ENCODE measurements at regions not wholly inside any gene's neighbourhood (a gene's known extent, or its start where the extent isn't known, plus 50 kb on each side); places are given as distances from the start of the nearest gene placed in this dataset.

DNA sequence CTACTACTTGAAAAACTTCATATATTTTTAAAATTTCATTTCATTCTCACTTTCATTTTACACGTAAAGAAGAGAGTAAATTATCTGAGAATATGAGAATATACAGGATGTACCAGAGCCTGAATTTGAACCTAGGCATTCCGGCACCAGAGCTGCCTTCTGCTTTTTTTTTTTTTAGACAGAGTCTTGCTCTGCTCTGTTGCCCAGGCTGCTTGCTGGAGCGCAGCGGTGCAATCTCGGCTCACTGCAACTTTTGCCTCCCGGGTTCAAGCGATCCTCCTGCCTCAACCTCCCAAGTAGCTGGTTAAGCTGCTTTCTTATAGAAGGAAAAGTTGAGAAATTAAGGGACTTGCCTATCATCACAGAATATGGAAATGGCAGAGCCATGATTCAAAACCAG is 540.1 kb downstream of the EBF1 start:
- in situ Hi-C loops (cut with MboI; ENCODE audit: low sequenced_read_pairs): no loop called here

DNA sequence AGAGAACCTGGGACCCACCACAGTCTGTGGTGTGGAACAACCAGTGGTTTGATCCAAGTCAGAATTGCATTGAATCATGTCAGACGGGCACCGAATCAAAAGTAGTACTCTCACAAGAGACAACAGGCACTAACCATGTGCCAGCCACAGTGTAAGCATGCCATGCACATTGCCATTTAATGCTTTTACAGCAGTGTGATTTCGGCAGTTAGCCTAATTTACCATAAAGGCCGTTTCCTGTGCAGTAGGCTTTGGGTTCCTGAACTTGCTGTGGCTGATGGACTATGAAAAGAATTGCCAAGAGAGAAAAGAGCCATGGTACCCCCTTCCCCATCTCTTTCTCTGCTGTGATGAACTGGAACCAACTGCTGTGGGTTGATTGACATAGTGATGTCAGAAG is 540.6 kb downstream of the EBF1 start:
- in situ Hi-C loops (cut with MboI; ENCODE audit: low sequenced_read_pairs): no loop called here

DNA sequence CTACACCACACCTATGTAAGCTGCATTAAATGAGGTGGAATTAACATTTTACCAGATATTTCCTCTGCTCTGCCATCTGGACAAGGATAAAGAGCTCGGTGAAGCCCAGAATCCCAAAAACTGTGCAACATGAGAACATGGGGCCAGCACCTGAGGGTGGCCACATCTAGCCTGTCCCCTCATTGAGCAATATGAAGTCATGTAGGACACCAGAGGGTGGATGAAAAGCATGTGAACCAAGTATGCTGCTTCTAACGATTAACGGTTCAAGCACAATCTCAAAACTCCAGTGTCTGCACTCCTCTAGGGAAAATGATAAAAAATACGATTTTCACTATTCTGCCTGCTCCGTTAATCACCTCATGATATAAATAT is 545.8 kb downstream of the EBF1 start:
- in situ Hi-C loops (cut with MboI; ENCODE audit: low sequenced_read_pairs): no loop called here

DNA sequence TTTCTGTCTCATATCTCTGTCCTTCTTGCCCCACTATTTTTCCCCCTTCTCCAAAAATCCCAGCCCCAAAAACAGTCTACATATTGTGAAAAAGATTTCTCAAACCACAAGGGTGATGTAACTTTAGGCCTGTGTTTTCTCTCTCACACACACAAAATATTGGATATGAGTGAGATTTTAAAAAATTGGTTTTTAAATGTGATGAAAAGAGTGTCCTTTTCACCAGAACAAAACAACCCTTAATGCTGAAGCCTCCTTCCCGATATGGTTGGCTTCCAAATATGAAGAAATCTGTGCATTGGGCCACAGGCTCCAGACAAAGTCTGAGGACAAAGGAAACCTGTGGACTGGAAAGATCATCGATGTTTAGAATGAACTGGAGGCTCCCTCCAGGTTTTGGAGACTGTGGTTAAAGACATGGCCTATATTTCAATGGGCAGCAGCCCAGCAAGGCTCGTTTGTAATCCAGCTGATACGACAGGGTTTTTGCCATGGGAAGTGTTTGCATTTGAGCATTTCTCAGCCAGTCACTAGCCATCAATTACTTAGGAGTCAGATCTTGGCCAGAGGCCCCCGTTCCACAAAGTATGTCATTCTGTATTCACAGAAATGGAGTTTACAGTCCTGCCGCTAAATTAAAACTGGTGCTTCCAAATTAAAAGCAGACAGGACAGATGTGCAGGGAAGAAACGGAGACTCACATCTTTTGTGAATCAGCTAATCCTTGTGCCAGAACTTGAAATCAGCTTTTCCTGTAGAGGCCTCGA is 546.3 kb downstream of the EBF1 start:
- in situ Hi-C loops (cut with MboI; ENCODE audit: low sequenced_read_pairs): no loop called here

DNA sequence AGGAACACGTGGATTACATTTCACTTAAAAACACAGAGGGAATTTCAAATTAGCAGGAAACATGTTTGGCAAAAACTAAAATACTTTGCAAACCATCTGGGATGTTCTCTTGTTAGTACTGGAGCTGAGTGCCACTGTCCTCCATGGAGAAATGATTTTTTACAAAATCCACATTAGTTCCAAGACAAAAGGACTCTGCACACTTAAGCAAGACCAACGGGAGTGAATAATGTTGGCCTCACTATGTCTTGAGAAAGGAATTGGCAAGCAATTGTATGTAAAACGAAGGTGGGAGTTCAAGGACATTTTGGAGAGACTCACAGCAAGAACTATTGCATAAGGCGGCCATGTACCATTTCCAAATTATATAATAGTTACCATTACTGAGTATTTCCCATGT is 547.5 kb downstream of the EBF1 start:
- in situ Hi-C loops (cut with MboI; ENCODE audit: low sequenced_read_pairs): no loop called here

DNA sequence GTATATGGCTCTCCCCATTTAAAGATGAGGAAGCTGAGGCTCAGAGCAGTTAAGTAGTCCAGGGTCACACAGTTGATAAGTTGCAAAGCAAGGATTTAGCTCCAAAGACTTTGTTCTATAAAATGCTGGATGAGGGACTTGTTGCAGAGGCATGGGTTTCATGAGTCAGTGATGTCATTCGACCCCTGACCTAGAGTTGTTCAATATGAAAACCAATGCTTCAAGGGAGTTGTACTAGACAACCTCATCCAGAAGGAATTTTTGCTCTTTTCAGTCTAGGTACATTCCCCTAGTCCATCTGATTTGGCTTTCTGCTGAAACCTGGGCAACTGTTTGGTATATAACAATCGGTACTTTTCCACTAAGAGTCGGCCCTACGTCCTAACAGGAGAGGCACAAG is 550.4 kb downstream of the EBF1 start:
- in situ Hi-C loops (cut with MboI; ENCODE audit: low sequenced_read_pairs): no loop called here

DNA sequence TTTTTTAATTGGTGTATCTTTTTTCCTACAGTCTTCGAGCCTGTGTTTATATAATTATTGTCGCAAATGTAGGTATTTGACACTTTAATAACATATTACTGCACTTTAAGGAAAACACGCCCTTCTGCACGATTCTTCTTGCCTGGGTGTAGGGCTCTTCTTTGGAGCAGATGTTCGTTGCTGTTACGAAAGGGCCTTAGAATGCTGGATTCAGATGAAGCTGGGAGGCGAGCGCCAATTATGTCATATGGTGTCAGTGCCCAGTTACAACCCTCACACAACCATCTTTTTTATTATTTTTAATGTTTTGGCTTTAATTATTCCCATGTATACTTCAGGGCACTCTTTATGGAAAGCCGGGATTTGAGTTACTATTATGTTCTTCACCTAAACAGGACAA is 553.0 kb downstream of the EBF1 start:
- in situ Hi-C loops (cut with MboI; ENCODE audit: low sequenced_read_pairs): no loop called here

DNA sequence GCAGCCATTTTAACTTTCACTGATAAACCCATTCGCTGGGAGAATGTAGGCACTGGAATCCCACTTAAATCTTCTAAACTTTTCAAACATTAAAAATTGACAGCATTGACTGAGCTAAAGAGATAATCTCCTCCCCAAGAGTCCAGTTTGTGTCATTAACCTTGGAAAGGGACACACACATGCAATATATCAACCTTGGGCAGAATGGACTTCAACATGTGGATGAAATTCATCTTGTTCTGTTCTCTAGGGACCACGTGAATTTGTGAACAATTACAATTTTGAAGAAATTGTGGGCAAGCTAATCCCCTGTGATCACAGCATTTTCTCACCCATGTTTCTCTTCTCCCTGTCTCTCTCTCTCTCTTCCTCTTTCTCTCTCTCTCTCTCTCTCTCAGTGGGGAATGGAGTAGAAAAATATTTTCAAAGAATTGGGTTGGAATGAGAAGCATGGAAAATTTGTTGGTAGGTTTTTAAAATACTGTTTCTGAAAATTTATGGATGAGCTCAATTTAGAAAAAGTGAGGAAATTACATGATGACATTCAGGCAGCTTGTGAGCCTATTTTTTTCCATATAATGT is 553.7 kb downstream of the EBF1 start:
- in situ Hi-C loops (cut with MboI; ENCODE audit: low sequenced_read_pairs): no loop called here

DNA sequence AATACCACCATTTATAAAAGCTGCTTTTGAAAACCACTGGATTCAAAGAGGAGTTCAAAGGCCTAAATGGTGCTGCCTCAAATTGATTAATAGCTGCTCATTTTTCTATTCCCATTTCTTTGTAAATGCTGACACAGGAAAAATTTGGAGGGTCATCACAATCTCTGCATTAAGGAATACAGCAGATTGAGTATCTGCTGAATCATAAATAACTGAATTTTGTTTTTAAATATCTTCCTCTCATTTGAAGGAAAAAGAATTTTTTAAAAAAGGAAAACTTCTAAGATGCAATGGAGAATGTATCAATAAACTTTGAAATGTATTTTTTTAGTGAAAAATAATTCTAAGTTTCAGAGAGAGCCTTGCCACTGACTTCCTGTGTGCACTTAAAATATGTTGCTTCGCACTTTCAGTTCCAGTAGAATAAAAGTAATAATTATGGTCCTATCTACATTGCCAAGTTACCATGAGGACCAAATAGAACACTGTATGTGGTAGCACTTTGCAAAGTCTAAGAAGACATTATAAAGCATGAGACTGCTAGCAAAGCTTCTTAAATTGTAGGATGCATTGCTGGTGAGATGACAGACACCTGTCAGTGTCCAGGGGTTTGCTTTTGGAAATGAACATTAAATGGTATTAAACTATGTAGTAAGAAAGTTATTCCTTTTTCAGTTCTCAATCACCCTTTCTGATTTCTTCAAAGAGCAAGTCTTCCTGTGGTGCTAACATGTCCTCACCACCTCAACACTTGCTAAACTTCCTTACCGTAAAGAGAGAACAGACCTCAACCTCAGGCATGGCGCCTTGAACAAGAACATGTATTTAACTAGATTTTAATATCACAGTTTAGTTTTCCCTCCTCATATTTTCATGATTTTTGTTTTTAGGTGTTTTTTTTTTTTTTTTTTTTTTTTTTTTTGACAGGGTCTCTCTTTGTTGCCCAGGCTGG is 555.1 kb downstream of the EBF1 start:
- in situ Hi-C loops (cut with MboI; ENCODE audit: low sequenced_read_pairs): no loop called here

DNA sequence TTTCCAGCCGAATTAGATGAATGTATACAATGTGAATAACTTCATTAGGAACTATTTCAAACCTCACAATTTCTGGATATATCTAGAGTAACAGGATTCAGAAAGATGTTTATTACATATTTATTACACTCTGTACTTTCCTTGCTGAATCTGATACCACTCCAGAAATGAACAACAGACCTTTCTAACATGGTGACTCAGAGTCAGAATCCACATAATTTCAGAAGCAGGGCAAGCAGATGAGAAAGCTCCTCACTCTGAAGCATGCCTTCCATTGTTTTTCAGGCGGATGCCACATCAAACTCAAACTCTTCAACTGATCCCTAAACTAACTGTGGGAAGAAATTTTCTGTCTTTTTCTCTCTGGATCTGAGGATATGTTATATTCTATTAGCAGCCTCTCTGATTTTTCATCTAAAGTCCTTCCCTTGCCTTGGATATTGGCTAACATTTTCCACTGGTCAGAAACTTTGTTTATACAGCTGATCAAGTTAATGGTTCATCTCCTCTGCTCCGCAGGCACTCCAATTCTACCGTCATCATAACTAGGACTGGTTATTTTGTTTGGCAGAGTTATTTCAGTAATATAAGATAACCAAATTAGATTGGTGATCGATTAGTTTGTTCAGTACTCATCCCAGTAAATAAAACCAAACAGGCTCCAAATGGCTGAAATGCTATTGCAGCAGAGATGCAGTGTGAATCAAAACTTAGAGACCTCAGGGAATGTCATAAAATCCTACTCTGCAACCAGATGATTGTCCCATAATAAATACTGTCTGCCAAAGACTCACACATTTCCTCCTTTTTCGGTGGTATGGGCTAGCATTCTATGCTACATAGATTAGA is 556.0 kb downstream of the EBF1 start:
- in situ Hi-C loops (cut with MboI; ENCODE audit: low sequenced_read_pairs): no loop called here

DNA sequence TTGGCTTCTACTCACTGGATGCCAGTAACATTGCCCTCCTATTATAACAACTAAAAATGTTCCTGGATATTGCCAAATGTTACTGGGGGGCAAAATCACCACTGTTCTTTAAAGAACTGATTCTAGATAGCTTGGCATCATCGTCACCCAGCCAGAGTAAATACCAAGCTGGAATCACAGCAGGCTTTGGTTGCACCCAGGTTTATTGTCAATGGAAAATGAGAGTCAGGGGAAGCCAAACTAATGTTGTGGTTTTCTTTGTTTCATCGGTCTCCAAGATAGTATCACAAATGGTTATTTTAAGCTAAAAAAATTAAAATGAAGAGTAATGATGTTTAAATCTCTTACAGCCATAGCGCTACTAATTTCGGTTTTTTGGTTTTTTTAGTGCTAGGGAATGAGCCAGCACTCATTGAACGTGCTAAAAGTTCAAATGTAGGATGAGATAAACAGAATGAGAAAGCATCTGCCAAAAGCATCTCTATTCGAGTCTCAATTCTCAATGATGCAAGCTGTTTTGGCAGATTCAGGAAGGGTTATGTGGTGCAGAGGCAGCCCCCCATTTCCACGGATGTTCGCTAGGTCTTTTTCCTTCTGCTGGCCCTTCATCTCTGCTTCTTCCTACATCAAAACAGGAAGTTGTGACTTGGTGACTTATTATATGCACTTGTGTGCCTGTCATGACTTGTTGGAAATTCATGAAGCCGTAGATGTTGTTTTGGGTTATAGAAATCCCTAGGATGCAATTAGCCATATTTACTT is 558.0 kb downstream of the EBF1 start:
- in situ Hi-C loops (cut with MboI; ENCODE audit: low sequenced_read_pairs): no loop called here

DNA sequence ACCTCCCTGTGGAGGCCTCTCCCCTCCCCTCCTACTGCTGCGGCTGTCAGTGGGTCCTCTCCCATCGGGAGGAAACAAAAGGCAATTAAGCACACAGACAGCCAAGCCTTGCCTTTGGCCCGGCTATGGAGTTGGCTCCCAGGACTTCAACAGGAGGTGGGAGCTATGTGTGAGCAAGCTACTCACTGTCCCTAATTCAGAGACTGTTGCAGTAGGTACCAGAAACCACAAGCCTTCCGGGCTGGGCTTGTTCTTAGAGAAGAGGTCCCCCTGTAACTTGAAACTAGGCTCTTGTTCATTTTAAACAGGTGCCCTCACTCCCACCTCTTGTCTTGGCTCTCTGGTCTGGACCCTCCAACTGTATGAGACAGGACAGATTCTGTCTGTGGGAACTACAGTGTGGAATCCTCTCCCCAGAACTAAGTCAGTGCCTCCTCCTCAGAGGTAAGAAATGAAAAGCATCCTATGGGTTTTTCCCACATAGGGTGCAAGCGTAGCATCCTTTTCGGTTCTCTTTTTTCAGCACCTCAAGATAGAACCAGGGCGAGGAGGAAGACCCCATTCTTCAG is 561.1 kb downstream of the EBF1 start:
- in situ Hi-C loops (cut with MboI; ENCODE audit: low sequenced_read_pairs): no loop called here

DNA sequence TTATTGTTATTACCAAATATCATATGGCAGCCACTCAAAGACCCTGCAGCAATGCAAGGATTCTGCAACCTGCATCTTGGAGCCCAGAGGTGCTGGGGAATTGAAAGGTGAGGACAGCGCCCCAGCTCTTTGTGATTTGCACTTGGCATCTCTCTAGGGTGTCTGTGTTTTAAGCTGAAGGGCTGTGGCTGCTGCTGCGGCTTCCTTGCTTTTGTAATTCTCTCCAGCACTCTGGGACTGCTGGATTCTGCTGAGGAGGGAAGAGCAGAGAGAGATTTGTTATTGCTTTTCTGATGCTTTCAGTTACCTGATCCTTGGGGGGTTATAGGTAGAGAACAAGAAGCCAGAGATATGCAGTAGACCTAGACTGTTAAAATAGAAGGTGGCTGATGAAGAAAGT is 562.4 kb downstream of the EBF1 start:
- in situ Hi-C loops (cut with MboI; ENCODE audit: low sequenced_read_pairs): no loop called here

DNA sequence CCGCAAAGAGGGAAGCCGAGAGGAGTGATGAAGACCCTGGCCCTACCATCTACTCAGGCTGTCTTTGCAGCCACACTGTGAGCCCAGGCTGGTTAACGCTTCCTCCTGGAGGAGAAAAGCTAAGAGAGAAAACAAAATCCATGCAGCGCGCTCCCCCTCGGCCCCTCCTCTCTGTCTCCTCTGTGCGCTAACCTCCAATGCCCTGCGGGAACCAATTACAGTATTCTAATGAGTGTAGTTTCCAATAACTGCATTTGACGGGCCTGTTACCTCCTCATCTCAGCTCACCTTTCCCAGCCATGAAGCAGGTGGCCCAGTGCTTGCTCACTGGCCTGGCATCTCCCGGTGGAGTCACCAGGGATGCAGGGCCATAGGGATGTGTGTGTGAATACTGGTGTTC is 565.5 kb downstream of the EBF1 start:
- in situ Hi-C loops (cut with MboI; ENCODE audit: low sequenced_read_pairs): no loop called here

DNA sequence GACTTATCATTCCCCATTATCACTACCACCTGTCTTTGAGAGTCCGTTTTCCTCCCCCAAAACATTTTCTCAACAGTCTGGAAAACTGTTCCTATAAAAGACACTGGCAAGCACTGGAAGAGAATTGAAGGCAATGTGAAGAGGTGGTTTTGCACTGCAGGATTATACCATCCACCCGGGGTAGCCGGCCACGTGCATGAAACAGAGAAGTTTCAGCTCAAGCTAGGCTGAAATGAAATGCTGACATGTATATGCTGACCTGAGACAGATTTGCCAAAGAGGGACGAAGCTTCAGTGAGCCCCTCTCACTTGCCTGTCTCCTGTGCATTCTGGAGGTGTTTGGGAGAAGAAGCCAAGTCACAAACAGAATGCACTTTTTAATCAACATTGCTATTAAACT is 567.0 kb downstream of the EBF1 start:
- in situ Hi-C loops (cut with MboI; ENCODE audit: low sequenced_read_pairs): no loop called here

DNA sequence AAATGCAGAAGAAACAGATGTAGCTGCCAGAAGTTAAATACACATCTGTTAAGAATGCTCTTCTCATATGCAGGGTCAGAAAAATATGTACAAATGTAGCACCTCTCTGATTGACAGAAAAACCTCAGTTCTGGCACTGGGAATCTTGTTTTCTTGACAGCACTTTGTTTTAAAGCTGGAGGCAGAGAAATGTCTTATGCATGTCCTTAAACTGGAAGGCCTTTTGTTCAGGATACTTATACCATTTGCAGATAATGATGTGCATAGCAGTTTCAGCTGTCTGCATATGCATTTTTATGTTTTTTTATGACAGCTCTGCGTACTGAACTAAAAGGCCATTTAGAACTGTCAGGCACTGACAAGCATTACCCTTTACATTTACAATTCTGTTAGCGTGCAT is 567.9 kb downstream of the EBF1 start:
- in situ Hi-C loops (cut with MboI; ENCODE audit: low sequenced_read_pairs): no loop called here

DNA sequence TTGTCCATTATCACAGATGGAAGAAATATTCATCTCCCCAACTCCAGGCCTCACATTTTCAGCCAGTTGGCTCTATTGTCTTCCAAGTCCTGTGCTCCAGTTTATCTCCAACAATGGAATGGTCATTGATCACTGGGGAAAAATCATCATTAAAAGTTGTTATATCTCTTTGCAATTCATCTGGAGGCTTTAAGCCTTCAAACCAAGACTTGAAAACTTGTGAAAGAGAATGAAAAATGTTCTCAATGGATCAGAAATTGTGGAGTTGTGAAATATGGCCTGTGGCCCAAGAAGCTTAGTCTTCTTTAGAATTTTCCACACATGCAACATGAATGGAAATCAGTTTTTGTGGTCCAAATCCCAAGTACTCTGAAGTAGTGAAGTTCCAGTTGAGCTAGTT is 569.6 kb downstream of the EBF1 start:
- in situ Hi-C loops (cut with MboI; ENCODE audit: low sequenced_read_pairs): no loop called here

DNA sequence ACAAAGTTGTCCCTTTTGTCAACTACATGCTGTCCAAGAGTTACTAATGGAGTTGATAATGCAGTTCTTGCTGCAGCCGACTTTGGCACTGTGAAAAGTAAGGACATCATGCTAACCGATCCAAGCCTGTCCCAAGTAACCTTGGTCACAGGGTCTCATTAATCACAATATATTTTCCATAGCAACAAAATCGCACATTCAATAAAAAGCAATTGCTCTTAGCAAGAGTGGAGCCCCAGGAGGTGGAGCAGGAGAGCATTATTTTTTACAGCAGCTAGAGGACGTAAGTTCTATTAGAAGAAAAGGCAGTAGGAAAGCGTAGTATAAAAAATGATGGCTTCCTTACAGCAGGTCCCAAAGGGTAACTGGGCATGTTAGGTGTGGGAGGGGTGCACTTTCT is 570.3 kb downstream of the EBF1 start:
- in situ Hi-C loops (cut with MboI; ENCODE audit: low sequenced_read_pairs): no loop called here

DNA sequence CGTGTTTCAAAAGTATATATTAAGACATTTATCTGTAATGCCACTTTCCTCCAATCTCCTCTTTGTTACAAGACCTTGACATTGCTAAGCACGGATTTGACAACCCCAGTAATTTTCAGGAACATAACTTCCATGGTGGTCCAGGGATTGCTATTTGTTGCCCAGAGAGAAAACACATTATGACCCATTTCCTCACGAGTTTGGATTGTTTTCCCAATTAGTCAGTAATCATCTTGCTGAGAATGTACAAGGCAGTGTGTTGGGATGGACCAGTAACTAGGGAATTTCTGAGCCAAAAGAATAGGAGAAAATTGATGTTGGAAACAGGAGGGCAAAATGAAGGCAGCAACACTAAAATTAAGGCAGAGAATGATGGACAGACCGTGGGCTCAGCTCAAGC is 574.1 kb downstream of the EBF1 start:
- in situ Hi-C loops (cut with MboI; ENCODE audit: low sequenced_read_pairs): no loop called here

DNA sequence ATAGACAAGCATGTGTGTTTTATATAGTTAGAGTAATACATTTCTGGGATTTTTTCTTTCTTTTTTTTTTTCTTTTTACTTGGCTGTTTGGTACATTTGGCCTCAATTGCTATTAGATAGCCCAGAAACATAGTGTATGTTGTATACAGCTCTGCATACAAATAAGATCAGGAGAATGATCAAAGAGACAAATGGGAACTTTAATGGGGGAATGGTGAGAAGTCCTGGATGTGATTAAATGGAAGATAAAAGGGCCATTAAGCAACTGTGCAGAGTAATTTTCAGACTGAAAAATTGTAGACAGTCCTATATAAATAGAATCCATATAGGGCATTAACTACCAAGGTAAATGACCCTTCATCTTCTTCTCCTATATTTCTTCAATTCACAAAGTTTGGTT is 575.6 kb downstream of the EBF1 start:
- in situ Hi-C loops (cut with MboI; ENCODE audit: low sequenced_read_pairs): no loop called here

All from HL-60/S4 treated with phorbol 12-myristate 13-acetate at 8.2 ng/mL for 4 days and 3 days (cell line).